ENCODE measurements at regions not wholly inside any gene's neighbourhood (a gene's known extent, or its start where the extent isn't known, plus 50 kb on each side); places are given as distances from the start of the nearest gene placed in this dataset.

DNA sequence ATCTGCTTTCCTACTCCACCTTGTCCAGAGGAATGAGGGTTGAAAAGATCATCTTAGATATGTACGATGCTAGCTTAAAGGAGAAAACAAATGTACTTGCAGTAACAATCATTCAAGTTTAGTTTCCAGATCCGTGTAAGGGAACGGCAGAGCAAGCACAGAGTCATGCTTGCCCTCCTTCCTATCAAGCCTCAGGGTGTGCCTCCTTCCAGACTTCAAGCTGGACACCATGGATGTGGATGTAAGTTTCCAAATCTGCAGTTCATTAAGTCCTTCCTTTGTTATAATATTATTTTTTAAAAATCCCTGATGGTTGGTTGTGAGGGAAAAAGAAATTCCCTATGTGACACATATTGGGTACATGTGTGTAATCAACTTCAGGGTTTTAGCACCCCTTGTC is 238.9 kb upstream of the NT5C1B start:
- no peak for DNase-seq (ENCODE audit: low read depth)

DNA sequence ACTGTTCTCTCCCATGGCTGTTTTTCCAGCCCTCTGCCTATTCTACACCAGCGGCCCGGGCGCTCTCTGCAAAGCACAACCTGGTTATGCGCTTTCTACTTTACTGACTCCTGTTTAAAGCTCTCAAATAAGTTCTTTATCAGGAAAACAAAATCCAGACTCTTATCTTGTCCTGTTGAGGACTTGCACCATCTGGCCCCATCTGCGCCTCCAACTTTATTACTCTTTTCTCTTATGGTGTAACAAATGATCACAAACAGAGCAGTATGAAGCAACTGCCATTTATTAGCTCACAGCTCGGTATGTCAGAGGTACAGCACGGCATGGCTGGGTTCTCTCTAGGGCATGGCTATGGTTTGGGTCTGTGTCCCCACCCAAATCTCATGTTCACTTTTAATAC is 236.5 kb upstream of the NT5C1B start:
- DNase-seq (ENCODE audit: low read depth) = no peak

GRCh38 chr2:18824915-18825314 is 235.5 kb upstream of the NT5C1B start:
- no peak for DNase-seq (ENCODE audit: low read depth)

GRCh38 chr2:18824325-18824790 is 235.0 kb upstream of the NT5C1B start:
- DNase-seq (ENCODE audit: low read depth) = no peak

DNA sequence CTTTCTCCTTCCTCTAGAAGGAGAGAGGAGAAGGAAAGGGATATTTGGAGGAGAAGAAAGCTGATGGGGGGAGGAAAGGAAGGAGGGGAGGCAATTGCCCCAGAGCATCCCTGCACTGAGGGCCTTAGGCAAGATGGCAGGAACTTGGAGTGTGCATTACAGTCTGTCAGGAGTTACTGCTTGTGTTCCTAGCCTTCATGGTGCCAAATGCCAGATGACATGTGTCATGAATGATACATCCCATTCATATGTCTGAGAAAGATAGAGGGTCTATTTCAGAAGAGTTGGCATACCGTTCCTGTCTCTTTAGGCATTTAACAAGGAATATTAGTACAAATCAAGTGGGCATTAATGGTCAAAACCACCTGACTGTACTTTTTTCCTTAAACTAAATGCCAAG is 232.1 kb upstream of the NT5C1B start:
- DNase-seq (ENCODE audit: low read depth) = no peak

- no peak for DNase-seq (ENCODE audit: low read depth)
Measured at GRCh38 chr2:18820966-18821365, 231.6 kb upstream of the NT5C1B start.

DNA sequence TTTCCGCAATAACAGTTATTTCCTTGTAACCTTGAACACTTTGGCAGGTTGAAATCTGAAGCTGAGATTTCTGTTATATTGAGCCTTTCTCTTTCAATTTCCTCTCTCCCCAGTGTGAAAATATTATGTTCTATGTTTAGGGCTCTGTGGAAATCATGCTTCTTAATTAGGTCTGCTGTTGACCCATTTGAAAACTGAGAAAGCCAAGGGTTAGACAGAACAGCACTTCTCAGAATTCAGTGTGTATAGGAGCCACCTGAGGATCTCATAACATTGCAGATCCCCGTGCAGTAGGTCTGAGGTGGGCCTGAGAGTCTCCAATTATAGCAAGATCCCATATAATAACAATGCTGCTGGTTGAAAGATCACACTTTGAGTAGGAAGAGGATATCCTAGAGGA is 230.2 kb upstream of the NT5C1B start:
- DNase-seq (ENCODE audit: low read depth) = no peak

- DNase-seq (ENCODE audit: low read depth) = no peak
Measured at GRCh38 chr2:18814387-18814786, 225.0 kb upstream of the NT5C1B start.

DNA sequence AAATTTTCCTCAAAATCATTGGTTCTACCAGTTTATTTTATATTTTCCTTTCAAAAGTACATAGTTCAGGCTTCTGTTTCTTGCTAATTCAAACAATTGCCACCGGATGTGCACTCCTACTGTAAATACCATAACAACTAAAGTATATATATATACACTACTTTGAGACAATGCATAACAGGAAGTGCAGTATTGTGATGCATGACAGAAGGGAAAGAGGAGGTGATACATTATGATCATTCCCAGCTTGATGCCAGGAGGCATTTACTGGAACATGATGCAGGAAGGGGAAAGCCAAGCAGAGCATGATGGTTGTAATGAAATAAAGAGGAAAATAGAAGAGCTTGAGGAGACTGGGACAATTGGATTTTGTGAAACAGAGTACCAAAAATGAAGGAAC is 215.2 kb upstream of the NT5C1B start:
- DNase-seq (ENCODE audit: low read depth) = no peak

- no peak for DNase-seq (ENCODE audit: low read depth)
Measured at GRCh38 chr2:18803141-18803939, 214.0 kb upstream of the NT5C1B start.

DNA sequence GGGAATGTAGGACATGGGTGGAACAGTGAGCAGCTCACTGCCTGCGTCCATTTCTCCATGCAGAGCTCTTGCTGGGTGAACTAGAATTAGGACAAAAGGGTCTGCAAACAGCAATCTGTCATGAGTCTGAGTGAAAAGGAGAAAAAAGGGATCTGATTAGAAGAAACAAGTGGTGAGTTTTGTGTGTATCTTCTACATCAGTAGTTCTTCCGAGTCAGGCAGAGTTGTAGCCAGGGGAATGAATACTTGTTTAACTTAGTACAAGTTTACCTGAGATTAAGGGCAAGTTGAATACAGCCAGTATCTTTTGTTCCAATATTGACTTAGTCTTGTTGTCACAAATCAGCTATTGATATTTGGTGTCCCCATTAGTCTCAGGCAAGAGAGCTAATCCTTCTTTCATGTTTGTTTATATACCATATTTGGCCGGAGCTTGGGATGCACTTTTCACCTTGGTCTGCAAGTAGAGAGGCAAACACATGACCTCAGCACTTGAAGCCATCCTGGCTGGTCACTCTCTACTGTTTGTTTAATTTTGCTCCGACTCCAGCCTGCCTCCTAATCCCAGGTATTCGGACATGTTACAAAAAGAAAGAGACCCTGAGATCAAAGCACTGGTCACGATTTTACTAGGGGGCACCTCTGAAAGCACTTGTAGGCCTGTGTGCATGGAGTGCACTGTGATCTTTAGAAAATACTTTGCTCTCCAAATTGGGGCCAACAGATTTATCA is 211.0 kb upstream of the NT5C1B start:
- no peak for DNase-seq (ENCODE audit: low read depth)

GRCh38 chr2:18799397-18799796 is 210.0 kb upstream of the NT5C1B start:
- DNase-seq (ENCODE audit: low read depth) = no peak

GRCh38 chr2:18797133-18797845 is 207.9 kb upstream of the NT5C1B start:
- DNase-seq (ENCODE audit: low read depth) = no peak

GRCh38 chr2:18795906-18796305 is 206.5 kb upstream of the NT5C1B start:
- no peak for DNase-seq (ENCODE audit: low read depth)

DNA sequence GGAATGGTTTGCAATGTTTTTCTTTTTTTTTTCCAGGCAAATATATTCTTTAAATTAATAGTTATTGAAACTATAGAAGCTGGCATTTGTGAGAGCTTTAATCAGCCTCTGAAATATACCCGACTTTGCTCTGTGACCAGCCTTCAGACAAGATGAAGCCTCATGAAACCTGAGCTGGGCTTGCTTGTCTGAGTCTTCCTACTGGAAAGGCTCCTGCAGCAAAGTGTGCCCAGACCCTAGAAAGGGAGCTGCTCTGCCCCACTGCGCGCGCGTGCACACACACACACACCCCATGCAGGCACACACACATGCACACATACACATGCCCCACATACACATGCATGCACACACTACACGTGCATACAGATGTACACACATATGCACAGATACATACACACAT is 203.3 kb upstream of the NT5C1B start:
- no peak for DNase-seq (ENCODE audit: low read depth)

DNA sequence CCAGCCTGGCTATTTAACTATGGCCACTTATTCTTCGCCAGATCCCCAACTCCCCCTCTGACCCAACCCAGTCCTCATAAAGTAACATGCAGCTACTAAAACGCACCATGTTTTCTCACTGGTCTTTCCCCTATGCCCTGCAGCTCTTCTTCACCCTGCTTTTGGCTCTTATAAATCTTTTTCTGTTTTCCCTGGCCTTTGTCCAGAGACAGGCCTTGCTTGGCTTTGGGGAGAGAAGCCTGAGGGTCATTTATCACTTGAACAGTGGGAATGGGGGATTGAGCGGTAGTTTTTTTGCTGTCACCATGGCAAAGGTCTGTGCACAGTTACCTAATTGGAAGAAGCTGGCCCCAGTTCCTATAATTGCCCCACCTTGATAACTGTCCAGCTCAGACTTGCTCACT is 202.9 kb upstream of the NT5C1B start:
- DNase-seq (ENCODE audit: low read depth) = no peak

GRCh38 chr2:18791172-18791797 is 201.9 kb upstream of the NT5C1B start:
- DNase-seq (ENCODE audit: low read depth) = no peak

DNA sequence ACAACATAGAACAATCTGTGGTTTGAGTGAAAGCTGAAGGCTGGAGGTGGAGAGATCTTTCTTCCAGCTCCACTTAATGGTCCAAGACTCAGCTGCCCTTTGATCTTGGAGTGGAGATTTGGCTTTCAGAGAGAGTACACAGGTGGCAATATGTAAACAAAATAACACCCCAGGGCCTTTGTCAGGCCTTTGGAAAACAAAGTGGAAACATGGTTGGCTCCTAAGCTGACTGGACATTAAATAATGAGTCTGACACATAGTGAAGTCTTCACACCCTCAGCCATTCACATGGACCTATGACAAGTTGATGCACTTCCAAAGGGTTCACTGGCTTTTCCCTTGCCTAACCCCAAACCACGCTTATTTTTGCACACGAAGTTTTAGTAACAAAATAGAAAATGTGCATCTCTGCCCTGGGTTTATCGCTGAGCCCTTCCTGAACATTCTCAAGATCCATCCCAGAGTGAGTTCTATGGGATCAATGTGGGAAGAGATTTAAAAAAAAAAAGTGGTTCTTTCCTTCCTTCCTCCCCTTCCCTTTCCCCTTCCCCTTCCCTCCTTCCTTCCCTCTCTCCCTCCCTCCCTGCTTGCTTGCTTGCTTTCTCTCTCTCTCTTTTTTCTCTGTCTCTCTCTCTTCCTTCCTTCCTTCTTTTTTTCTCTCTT is 201.3 kb upstream of the NT5C1B start:
- DNase-seq (ENCODE audit: low read depth) = no peak

DNA sequence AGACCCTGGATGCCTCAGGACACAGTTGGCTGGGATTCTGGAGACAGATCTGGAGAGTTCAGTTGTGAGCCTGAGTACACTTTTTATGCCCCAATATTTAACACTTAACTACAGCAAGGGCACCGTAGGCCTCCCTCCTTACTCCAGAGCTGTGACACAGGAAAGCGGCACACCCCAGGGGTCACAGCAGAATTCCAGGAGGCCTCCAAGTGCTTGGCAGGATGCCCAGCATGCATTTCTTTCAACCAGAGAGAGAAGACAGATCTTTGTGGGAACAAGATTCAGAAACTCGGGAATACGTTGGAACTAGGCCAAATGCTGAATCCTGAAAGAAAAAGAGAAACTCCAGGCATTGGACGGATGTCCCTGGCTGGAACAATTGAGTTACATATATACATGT is 199.2 kb upstream of the NT5C1B start:
- DNase-seq (ENCODE audit: low read depth) = no peak

DNA sequence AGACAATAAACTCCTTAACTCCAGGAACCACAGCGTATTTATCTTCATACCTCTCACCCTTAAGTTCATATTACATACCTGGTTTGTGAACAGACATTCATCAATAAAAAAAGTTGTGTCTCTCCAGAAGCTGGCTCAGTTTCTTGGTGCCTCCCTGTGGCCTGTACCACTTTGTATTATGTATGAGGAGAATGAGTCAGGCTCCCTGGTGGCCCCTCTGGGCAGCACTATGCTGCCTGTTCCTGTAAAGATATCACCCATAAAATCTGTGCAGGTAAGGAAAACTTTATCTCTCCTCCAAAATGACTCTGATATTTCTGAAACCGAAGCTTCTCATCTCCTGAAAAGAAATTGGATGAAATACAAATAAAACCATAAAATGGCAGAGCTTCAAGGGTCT is 198.4 kb upstream of the NT5C1B start:
- DNase-seq (ENCODE audit: low read depth) = no peak

- DNase-seq (ENCODE audit: low read depth) = no peak
Measured at GRCh38 chr2:18784245-18784644, 194.9 kb upstream of the NT5C1B start.
